Body of pancreas (tissue), 4 donors: ENCODE measurements at regions not wholly inside any gene's neighbourhood (a gene's known extent, or its start where the extent isn't known, plus 50 kb on each side); places are given as distances from the start of the nearest gene placed in this dataset.

Experiments
- POLR2A ChIP-seq, 3 donors: fragments of 450-650 bp; IDR thresholded peaks; one replicate each; pipeline ENCODE4 v1.6.1; 2016; ENCODE audit warnings: antibody characterized with exemption in 3 of 3, mild to moderate bottlenecking in 2 of 3
- TF ChIP-seq, protein P1 (sequence below), 7 experiments: fragments of 450-650 bp in 4 of 7; fragments of 200-600 bp in 3 of 7; sonication (generic) in 3 of 7; IDR thresholded peaks; one replicate each; pipeline ENCODE4 v1.5.1; 2016 to 2019; ENCODE audit warnings: antibody characterized with exemption in 7 of 7

DNA sequence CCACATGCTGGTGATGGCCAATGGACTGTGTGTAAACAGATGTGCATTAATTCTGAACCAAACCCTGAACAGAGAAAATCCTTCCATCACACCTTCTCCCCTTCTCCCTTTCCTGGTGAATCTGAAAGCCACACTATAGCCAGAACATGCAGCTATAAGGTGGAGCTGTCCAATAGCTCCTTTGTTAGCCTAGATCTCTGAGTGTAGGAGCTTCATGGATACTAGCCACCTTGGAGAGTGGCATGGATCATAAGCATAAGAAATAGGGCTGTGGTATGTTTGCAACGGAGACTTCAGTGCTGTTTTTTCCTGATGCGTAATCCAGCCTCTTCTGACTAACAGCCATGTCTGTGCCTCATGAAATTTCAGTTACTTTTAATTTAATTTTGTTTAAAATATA is 364.5 kb downstream of the BTG1 start:
- TF ChIP-seq, protein P1, sequence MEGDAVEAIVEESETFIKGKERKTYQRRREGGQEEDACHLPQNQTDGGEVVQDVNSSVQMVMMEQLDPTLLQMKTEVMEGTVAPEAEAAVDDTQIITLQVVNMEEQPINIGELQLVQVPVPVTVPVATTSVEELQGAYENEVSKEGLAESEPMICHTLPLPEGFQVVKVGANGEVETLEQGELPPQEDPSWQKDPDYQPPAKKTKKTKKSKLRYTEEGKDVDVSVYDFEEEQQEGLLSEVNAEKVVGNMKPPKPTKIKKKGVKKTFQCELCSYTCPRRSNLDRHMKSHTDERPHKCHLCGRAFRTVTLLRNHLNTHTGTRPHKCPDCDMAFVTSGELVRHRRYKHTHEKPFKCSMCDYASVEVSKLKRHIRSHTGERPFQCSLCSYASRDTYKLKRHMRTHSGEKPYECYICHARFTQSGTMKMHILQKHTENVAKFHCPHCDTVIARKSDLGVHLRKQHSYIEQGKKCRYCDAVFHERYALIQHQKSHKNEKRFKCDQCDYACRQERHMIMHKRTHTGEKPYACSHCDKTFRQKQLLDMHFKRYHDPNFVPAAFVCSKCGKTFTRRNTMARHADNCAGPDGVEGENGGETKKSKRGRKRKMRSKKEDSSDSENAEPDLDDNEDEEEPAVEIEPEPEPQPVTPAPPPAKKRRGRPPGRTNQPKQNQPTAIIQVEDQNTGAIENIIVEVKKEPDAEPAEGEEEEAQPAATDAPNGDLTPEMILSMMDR (IDR thresholded peaks at IDR 0.05) = no peak
- TF ChIP-seq POLR2A (IDR thresholded peaks at IDR 0.05) = no peak
